ENCODE measurements at regions not wholly inside any gene's neighbourhood (a gene's known extent, or its start where the extent isn't known, plus 50 kb on each side); places are given as distances from the start of the nearest gene placed in this dataset.

- Mint-ChIP-seq H3K4me3 (no peak overlapping the region), H3K27me3 (no peaks in the 10 kb centered on the region), H3K27ac (no peak overlapping the region), H3K9me3 (ENCODE audit: insufficient read depth) (no peaks in the 10 kb centered on the region), H3K4me1 (no peaks in the 10 kb centered on the region)
- ChIA-PET POLR2A (no interaction called here), CTCF (no interaction called here)
- Histone ChIP-seq H3K27ac (ENCODE audit: low read length in 2 of 2) (no peak overlapping the region), H4K20me1 (ENCODE audit: control insufficient read depth, insufficient read depth, low read length, poor library complexity, severe bottlenecking) (no peaks in the 10 kb centered on the region), H3K9me3 (ENCODE audit: control extremely low read depth in 1 of 3, control insufficient read depth in 2 of 3, insufficient read depth in 1 of 3, low read length in 2 of 3) (peaks cover 0 to 1% (median 0%) of the 10 kb centered on the region in 3 donors), H3K4me1 (ENCODE audit: control insufficient read depth in 2 of 2, insufficient read depth in 2 of 2, low read length in 2 of 2) (no peaks in the 10 kb centered on the region), H3K9ac (ENCODE audit: low read length) (no peak overlapping the region), H3K79me2 (ENCODE audit: control insufficient read depth, insufficient read depth, low read length) (no peaks in the 10 kb centered on the region), H3K36me3 (replicated peaks in 1 of 2; ENCODE audit: control extremely low read depth in 1 of 2, control insufficient read depth in 1 of 2, extremely low read depth in 1 of 2, insufficient read depth in 2 of 2, low read length in 1 of 2) (no peaks in the 10 kb centered on the region), H3K4me2 (replicated peaks; ENCODE audit: low read depth, low read length, poor library complexity, severe bottlenecking) (no peak overlapping the region), H2AFZ (ENCODE audit: insufficient read depth, low read depth, low read length, poor library complexity, severe bottlenecking) (no peak overlapping the region), H3K4me3 (ENCODE audit: control extremely low read depth in 1 of 5, extremely low read depth in 1 of 5, insufficient read depth in 1 of 5, low read depth in 2 of 5, low read length in 4 of 5) (no peak overlapping the region), H3K27me3 (replicated peaks in 1 of 4; ENCODE audit: control extremely low read depth in 1 of 4, control insufficient read depth in 3 of 4, insufficient read depth in 4 of 4, low read length in 3 of 4) (no peaks in the 10 kb centered on the region)
- TF ChIP-seq CTCF (IDR thresholded peaks at IDR 0.05) (no peak), EZH2 (IDR thresholded peaks at IDR 0.05; ENCODE audit: borderline replicate concordance, insufficient read depth, low read depth, low read length, poor library complexity, severe bottlenecking) (no peak)
- intact Hi-C loops (cut with micrococcal nuclease), result no loop called here
- DNase-seq (no peak), ATAC-seq (ENCODE audit: low read depth) (no peak)
Measured at GRCh38 chr1:239049571-239049970, 336.8 kb upstream of the CHRM3 start.

- H3K36me3 ChIP-seq (replicated peaks in 1 of 2; ENCODE audit: control extremely low read depth in 1 of 2, control insufficient read depth in 1 of 2, extremely low read depth in 1 of 2, insufficient read depth in 2 of 2, low read length in 1 of 2), result no peaks in the 10 kb centered on the region
- POLR2A ChIA-PET, result interaction anchor here (0.7 kb wide), 1 partner anchor 28 kb away, joined by 5 read pairs; no protein-coding TSS in a partner anchor
- H3K9me3 Mint-ChIP-seq (ENCODE audit: insufficient read depth), result no peaks in the 10 kb centered on the region
Measured at GRCh38 chr1:239044829-239045228, 341.5 kb upstream of the CHRM3 start.

More at GRCh38 chr1:239044829-239045228, 341.5 kb upstream of the CHRM3 start:
- CTCF ChIA-PET, result no interaction called here
- Histone ChIP-seq H3K79me2 (ENCODE audit: control insufficient read depth, insufficient read depth, low read length) (no peaks in the 10 kb centered on the region), H3K27me3 (replicated peaks in 1 of 4; ENCODE audit: control extremely low read depth in 1 of 4, control insufficient read depth in 3 of 4, insufficient read depth in 4 of 4, low read length in 3 of 4) (no peaks in the 10 kb centered on the region), H3K9me3 (ENCODE audit: control extremely low read depth in 1 of 3, control insufficient read depth in 2 of 3, insufficient read depth in 1 of 3, low read length in 2 of 3) (peaks cover 0 to 10% (median 0%) of the 10 kb centered on the region in 3 donors), H3K9ac (ENCODE audit: low read length) (no peak overlapping the region), H3K27ac (ENCODE audit: low read length in 2 of 2) (no peak overlapping the region), H2AFZ (ENCODE audit: insufficient read depth, low read depth, low read length, poor library complexity, severe bottlenecking) (no peak overlapping the region), H4K20me1 (ENCODE audit: control insufficient read depth, insufficient read depth, low read length, poor library complexity, severe bottlenecking) (no peaks in the 10 kb centered on the region), H3K4me2 (replicated peaks; ENCODE audit: low read depth, low read length, poor library complexity, severe bottlenecking) (no peak overlapping the region), H3K4me3 (ENCODE audit: control extremely low read depth in 1 of 5, extremely low read depth in 1 of 5, insufficient read depth in 1 of 5, low read depth in 2 of 5, low read length in 4 of 5) (no peak overlapping the region), H3K4me1 (ENCODE audit: control insufficient read depth in 2 of 2, insufficient read depth in 2 of 2, low read length in 2 of 2) (no peaks in the 10 kb centered on the region)
- intact Hi-C loops (cut with micrococcal nuclease), result no loop called here
- DNase-seq, result no peak
- no peak for TF ChIP-seq EZH2 (IDR thresholded peaks at IDR 0.05; ENCODE audit: borderline replicate concordance, insufficient read depth, low read depth, low read length, poor library complexity, severe bottlenecking)
- TF ChIP-seq CTCF (IDR thresholded peaks at IDR 0.05), result no peak
- Mint-ChIP-seq H3K4me1 (no peaks in the 10 kb centered on the region), H3K4me3 (no peak overlapping the region), H3K27ac (no peak overlapping the region), H3K27me3 (no peaks in the 10 kb centered on the region)
- no peak for ATAC-seq (ENCODE audit: low read depth)
- WGBS (ENCODE audit: insufficient coverage), result 90% methylated on average over 2 of the region's 3 CpGs

Measured in B cell (primary cell).